ENCODE measurements at regions not wholly inside any gene's neighbourhood (a gene's known extent, or its start where the extent isn't known, plus 50 kb on each side); places are given as distances from the start of the nearest gene placed in this dataset.

DNA sequence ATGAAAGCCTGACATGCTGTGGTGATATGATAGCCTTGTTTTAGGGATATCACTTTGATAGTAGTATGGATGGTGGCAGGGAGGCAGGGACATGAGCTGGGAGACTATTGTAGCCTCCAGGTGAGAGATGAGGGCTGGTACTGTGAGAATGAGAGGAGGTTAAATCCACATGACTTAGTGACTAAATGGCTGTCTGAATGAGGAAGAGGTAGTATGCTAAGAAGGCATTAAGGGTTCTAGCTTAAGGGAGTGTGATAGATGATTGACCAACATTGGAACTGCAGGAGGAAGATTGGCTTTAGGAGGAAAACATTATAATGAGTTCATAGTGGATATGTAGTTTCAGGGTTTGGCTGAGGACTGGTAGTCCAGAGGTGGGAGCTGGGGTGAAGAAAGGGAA, 195.0 kb upstream of the ANK2 start:
- TF ChIP-seq CTCF (IDR thresholded peaks at IDR 0.05; ENCODE audit: low read depth, low read length), result no peak
- no peak for TF ChIP-seq POLR2A (IDR thresholded peaks at IDR 0.05; ENCODE audit: extremely low read depth, insufficient read length)

All from NB4 (cell line).